Activated CD4-positive, alpha-beta T cell treated with anti-CD3 and anti-CD28 coated beads for 48 hours (primary cell): ENCODE measurements at regions not wholly inside any gene's neighbourhood (a gene's known extent, or its start where the extent isn't known, plus 50 kb on each side); places are given as distances from the start of the nearest gene placed in this dataset.
A peak's percentile ranks its signal among the peaks of the same experiment; 100 is the strongest.
"Not testable (repeated sequence)": the region's sequence is repeated elsewhere in the genome, so short reads cannot be mapped to it uniquely, and the experiment has no call there.

Experiments used
- DNase-seq: peaks from one replicate; pipeline ENCODE4 v3.0.0-alpha.2; 2020

DNA sequence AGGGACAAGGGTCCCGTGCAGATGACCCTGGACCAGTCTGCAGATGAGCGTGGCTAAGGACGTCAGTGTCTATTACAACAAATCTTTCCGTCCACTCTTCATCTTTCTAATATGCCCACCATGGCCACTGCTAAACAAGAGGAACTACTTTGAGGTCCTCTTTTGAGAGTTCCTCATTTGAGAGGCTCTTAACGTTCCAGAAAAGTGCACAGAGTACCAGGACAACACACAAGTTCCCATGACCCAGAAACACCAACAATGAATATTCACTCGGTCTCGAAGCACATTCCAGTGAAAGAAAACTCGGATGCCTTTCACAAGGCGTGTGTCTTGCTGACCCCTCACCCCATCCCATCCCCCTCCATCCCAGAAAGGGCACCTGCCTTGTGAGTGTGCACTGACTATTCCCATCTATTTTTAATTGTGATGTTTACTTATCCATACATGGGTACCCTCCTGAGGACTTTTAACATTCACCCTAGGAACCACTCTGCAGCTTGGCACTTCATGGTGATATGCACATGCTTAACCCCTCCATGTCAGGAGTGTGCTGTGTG, 157.0 kb downstream of the SHANK2 start:
- no peak for DNase-seq

GRCh38 chr11:71094296-71095077, 157.9 kb downstream of the SHANK2 start:
- DNase-seq: no peak

GRCh38 chr11:71093783-71094182, 158.6 kb downstream of the SHANK2 start:
- no peak for DNase-seq

- DNase-seq: no peak
Measured at GRCh38 chr11:71091506-71092265, 160.7 kb downstream of the SHANK2 start.

DNA sequence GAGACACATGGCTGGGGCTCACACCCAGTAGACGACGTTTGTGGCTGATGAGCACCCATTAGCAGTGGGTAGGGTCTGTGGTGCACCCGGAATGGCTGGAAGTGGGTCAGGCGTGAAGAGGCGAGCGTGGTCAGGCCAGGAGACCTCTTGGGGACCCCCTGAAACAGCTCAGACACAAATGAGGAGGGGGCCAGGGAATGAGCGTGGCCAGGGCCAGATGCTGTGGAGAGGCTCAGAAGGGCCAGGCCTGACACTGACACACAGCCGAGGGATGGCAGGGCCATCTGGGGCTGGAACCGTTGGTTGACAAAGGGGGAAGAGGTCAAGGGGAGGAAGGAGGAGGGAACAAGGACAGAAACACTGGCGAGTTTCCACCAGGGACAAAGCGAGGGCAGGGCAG, 162.8 kb downstream of the SHANK2 start:
- no peak for DNase-seq

- DNase-seq: not testable (repeated sequence)
Measured at GRCh38 chr11:71088314-71089215, 163.8 kb downstream of the SHANK2 start.

- DNase-seq: no peak
Measured at GRCh38 chr11:71086687-71087258, 165.6 kb downstream of the SHANK2 start.

DNA sequence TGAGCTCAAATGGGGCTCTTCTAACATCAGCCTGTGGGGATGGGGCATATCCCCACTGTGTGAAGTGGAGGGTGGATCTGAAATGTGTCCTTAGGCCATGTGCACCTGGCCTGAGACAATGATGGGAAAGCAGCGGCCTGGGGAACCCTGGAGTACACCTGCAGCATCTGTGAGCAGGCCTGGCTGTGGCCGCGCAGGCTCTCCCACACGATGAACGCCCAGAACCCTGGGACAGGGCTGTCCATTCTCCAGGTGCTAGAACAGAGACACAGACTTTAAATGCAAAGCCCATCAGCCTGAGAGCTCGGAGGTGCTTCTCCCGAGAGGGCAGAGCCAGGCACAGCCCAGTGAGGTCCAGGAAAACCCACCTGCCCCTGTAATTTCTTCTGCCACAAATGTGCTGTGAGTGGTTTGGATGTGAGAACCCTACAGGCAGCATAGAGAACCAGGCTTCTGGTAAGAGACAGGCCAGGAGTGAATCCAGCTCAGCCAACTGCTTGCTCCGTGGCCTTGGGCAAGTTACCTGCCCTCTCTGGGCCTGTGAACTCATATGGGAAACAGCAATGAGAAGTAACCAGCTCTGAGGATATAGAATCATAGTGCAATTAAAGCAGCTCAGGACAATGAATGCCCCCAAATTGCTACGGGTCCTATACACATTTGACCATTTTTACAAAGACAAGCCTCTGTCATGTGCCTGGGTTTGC, 167.9 kb downstream of the SHANK2 start:
- DNase-seq: no peak

- DNase-seq: no peak
Measured at GRCh38 chr11:71083105-71083504, 169.3 kb downstream of the SHANK2 start.

DNA sequence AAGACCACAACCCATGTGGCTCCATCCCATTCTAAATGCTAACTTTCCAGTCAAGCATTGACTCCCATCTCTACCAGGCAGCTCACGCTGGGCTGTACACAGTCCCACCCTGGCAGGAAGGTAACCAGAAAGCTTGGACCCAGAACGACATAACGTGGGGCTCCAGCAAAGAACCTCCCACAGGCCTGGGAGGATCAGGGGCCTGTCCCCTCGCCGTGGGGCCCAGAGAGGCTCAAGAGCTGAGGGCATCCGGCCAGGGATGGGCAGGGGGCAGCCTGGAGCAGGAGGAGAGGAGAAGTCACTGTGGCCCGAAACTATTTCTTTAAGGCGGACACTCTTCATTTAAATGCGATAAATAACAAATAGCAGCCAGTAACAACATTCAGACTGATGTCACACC, 169.9 kb downstream of the SHANK2 start:
- no peak for DNase-seq

GRCh38 chr11:71081704-71082230, 170.6 kb downstream of the SHANK2 start:
- DNase-seq: no peak

- peak; percentile 80 for DNase-seq
Measured at GRCh38 chr11:71080239-71081097, 171.9 kb downstream of the SHANK2 start.

DNA sequence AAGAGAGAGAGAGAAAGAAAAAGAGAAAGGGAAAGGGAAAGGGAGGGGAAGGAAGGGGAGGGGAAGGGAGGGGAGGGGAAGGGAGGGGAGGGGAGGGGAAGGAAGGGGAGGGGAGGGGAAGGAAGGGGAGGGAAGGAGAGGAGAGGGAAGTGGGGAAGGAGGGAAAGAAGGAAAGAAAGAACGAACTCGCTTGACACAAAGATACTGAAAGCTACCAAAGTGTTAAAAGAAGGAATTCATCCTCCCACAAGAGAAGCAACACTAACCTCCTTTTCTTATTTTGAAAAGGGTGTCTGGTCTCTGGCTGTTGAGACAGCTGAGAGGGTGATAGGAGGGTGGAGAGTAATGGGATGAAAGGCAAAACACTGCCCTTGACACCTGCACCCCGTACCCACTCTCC, 172.6 kb downstream of the SHANK2 start:
- DNase-seq: no peak

GRCh38 chr11:71078482-71078881, 173.9 kb downstream of the SHANK2 start:
- no peak for DNase-seq

DNA sequence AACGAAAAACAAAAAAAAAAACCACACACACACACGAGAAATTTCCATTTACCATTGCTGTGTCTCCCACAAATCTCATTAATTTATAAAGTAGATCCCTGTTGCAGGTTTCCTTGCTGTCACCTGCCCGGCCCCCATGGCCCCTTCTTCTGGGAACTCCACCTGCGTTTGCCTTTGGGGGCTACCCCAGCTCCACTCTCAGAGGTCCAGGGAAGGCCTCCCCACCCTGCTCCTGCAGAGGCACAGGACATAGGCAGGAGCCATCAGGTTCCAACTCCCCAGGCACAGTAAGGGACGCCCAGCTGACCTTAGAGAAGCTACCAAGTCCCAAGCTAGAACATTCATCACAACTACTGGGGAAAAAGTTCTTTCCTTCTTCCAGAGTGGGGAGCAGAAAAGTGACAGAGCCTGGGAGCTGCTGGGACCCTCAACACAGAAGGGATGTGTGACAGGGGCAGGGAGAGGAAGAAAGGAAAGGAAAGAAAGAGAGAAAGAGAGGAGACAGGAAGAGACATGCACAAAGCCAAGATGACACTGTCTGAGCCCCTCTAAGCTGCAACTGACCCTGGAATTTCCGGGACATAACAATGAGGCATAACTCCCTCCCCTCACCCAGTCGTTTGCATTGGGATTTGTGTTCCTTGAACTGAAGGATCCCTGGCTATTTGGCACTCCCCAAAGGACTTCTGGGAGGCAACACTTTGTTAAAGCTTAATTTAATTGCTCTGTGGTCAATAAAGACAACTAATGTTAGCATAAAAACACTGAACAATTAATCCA, 175.7 kb downstream of the SHANK2 start:
- DNase-seq: no peak

DNA sequence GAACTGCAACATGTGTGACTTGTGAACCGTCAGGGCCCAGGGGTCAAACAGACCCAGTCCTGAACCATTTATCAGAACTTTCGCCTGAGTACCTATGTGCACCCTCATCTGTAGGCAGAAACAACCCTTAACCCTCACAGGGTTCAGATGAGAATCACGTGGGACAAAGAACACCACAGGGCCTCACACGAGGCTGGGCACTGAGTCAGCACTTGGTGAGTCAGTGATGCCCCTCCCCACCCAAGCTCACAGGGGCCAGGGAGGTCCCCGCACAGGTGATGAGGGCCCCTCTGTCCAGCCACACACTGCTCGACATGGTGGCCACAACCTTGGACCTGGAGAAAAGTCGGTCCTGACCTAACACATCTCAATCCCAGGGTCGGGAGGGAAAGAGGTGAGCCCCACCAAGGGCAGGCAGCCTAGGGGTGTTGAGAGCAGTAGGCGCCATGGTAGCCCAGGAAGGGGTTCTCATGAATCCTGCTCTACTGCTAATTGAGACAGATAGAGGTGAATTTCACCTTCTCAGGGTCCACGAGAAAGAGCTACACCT, 176.4 kb downstream of the SHANK2 start:
- DNase-seq: no peak

- DNase-seq: no peak
Measured at GRCh38 chr11:71075116-71075720, 177.2 kb downstream of the SHANK2 start.

GRCh38 chr11:71071736-71072509, 180.5 kb downstream of the SHANK2 start:
- DNase-seq: no peak
